IMR-90 (cell line): ENCODE measurements at regions not wholly inside any gene's neighbourhood (a gene's known extent, or its start where the extent isn't known, plus 50 kb on each side); places are given as distances from the start of the nearest gene placed in this dataset.

ENCODE experiments used
- ATAC-seq: fragments of 200-7000 bp; cut with Tn5 transposase; 2 replicates; pipeline ENCODE4 v1.9.1; 2020; ENCODE audit warnings: low read depth, mild to moderate bottlenecking, moderate library complexity
- BruUV-seq: library from RNA; stranded (reverse); fragments of 400-500 nt; replicated peaks from 2 replicates; lab custom pipeline; 2021; lab: Mats Ljungman, UMichigan
- CTCF ChIA-PET: fragments of 300-600 bp; formaldehyde crosslinking; extraction: SDS; loops from one replicate; lab custom pipeline; 2021; ENCODE audit warnings: antibody characterized with exemption; lab: Yijun Ruan, JAX
- POLR2A ChIA-PET: fragments of 300-600 bp; sonication (Branson Sonifier 250); formaldehyde crosslinking; loops from one replicate; lab custom pipeline; 2022; ENCODE audit warnings: antibody characterized with exemption; ENCODE audit not compliant: unreplicated experiment; lab: Charles Lee
- DNase-seq: peaks from one replicate; pipeline ENCODE4 v3.0.0; 2013
- H2AFZ ChIP-seq: replicated peaks from 2 replicates; pipeline ENCODE3; 2013; ENCODE audit warnings: low read length, mild to moderate bottlenecking; ENCODE audit not compliant: poor library complexity
- H2AK5ac ChIP-seq: 2 replicates; pipeline ENCODE4 v1.6.1; 2013; ENCODE audit warnings: low read depth, low read length, inconsistent platforms
- H2AK9ac ChIP-seq: replicated peaks from 2 replicates; pipeline ENCODE3; 2013; ENCODE audit warnings: mild to moderate bottlenecking, low read depth, low read length, moderate library complexity; ENCODE audit not compliant: poor library complexity
- H2BK120ac ChIP-seq: 2 replicates; pipeline ENCODE4 v1.6.1; 2013; ENCODE audit warnings: low read depth, low read length, inconsistent platforms
- H2BK15ac ChIP-seq: 3 replicates; pipeline ENCODE4 v1.6.1; 2013; ENCODE audit warnings: low read depth, low read length, inconsistent platforms
- H2BK20ac ChIP-seq: 2 replicates; pipeline ENCODE4 v1.6.1; 2013; ENCODE audit warnings: low read depth, mild to moderate bottlenecking, inconsistent platforms, low read length, moderate library complexity
- H2BK5ac ChIP-seq: 2 replicates; pipeline ENCODE4 v1.6.1; 2013; ENCODE audit warnings: mild to moderate bottlenecking, low read depth, low read length, inconsistent platforms; ENCODE audit not compliant: poor library complexity, severe bottlenecking
- H3K14ac ChIP-seq: replicated peaks from 2 replicates; pipeline ENCODE4 v1.6.1; 2013; ENCODE audit warnings: low read depth, low read length, inconsistent platforms
- H3K18ac ChIP-seq: 2 replicates; pipeline ENCODE4 v1.6.1; 2013; ENCODE audit warnings: low read depth, low read length, control low read depth
- H3K23ac ChIP-seq: 2 replicates; pipeline ENCODE4 v1.6.1; 2013; ENCODE audit warnings: low read depth, low read length, inconsistent platforms
- H3K27ac ChIP-seq: 2 replicates; pipeline ENCODE4 v1.5.1; 2013; ENCODE audit warnings: mild to moderate bottlenecking, control low read depth, low read length; ENCODE audit not compliant: insufficient read depth
- H3K27me3 ChIP-seq: 2 replicates; pipeline ENCODE4 v1.6.1; 2013; ENCODE audit warnings: low read length; ENCODE audit not compliant: control insufficient read depth, insufficient read depth
- H3K36me3 ChIP-seq: 2 replicates; pipeline ENCODE4 v1.6.1; 2013; ENCODE audit warnings: low read length, mixed read lengths; ENCODE audit not compliant: control insufficient read depth, insufficient read depth
- H3K4ac ChIP-seq: 2 replicates; pipeline ENCODE4 v1.6.1; 2013; ENCODE audit warnings: low read depth, low read length, inconsistent platforms
- H3K4me1 ChIP-seq: 2 replicates; pipeline ENCODE4 v1.6.1; 2013; ENCODE audit warnings: low read length, mixed read lengths; ENCODE audit not compliant: control insufficient read depth, insufficient read depth
- H3K4me2 ChIP-seq: 2 replicates; pipeline ENCODE4 v1.6.1; 2013; ENCODE audit warnings: low read depth, mild to moderate bottlenecking, control low read depth, low read length, moderate library complexity
- H3K4me3 ChIP-seq: 2 replicates; pipeline ENCODE4 v1.5.1; 2013; ENCODE audit warnings: low read depth, mild to moderate bottlenecking, control low read depth, low read length, moderate library complexity; ENCODE audit not compliant: insufficient read depth
- H3K56ac ChIP-seq: 2 replicates; pipeline ENCODE4 v1.6.1; 2013; ENCODE audit warnings: low read length, inconsistent platforms; ENCODE audit not compliant: insufficient read depth; ENCODE audit errors: extremely low read depth
- H3K79me1 ChIP-seq, 2 experiments: 2 replicates each; pipeline ENCODE4 v1.6.1; 2013; ENCODE audit warnings: low read length in 2 of 2, inconsistent platforms in 1 of 2, low read depth in 1 of 2
- H3K9ac ChIP-seq: 2 replicates; pipeline ENCODE4 v1.6.1; 2013; ENCODE audit warnings: low read depth, low read length, control low read depth
- H3K9me1 ChIP-seq: 2 replicates; pipeline ENCODE4 v1.6.1; 2013; ENCODE audit warnings: low read length, inconsistent platforms; ENCODE audit not compliant: insufficient read depth
- H3K9me3 ChIP-seq: 2 replicates; pipeline ENCODE4 v1.6.1; 2013; ENCODE audit warnings: low read length; ENCODE audit not compliant: control insufficient read depth, insufficient read depth
- H4K20me1 ChIP-seq: 2 replicates; pipeline ENCODE4 v1.6.1; 2013; ENCODE audit warnings: low read length, inconsistent platforms; ENCODE audit not compliant: insufficient read depth
- H4K5ac ChIP-seq: 2 replicates; pipeline ENCODE4 v1.6.1; 2013; ENCODE audit warnings: mild to moderate bottlenecking, low read depth, low read length, control low read depth
- H4K8ac ChIP-seq, 2 experiments: 2 replicates each; pipeline ENCODE4 v1.6.1; 2013; ENCODE audit warnings: low read depth in 2 of 2, low read length in 2 of 2, control low read depth in 1 of 2, inconsistent platforms in 1 of 2
- H4K91ac ChIP-seq: 2 replicates; pipeline ENCODE4 v1.6.1; 2013; ENCODE audit warnings: low read depth, low read length, inconsistent platforms; ENCODE audit not compliant: insufficient read depth
- BHLHE40 ChIP-seq: fragments of 150-350 bp; IDR thresholded peaks from 2 replicates; pipeline ENCODE4 v1.6.1; 2016; ENCODE audit warnings: mild to moderate bottlenecking, low read depth, low read length
- CHD1 ChIP-seq: IDR thresholded peaks from 2 replicates; pipeline ENCODE4 v1.6.1; 2012; ENCODE audit warnings: low read depth, low read length, improper control_type of control experiment
- ELK1 ChIP-seq: fragments of 150-350 bp; IDR thresholded peaks from 2 replicates; pipeline ENCODE4 v1.6.1; 2016; ENCODE audit warnings: low read depth, mild to moderate bottlenecking, low read length, moderate library complexity, borderline replicate concordance
- MAFK ChIP-seq: IDR thresholded peaks from 2 replicates; pipeline ENCODE4 v1.6.1; 2012; ENCODE audit warnings: low read depth, low read length, improper control_type of control experiment
- MXI1 ChIP-seq: IDR thresholded peaks from 2 replicates; pipeline ENCODE4 v1.6.1; 2012; ENCODE audit warnings: low read depth, mild to moderate bottlenecking, low read length, moderate library complexity, borderline replicate concordance
- NFE2L2 ChIP-seq: fragments of 150-350 bp; IDR thresholded peaks from 2 replicates; pipeline ENCODE4 v1.6.1; 2016; ENCODE audit warnings: low read depth, mild to moderate bottlenecking, low read length
- RAD21 ChIP-seq: IDR thresholded peaks from 2 replicates; pipeline ENCODE4 v1.6.1; 2012; ENCODE audit warnings: low read length, improper control_type of control experiment
- RCOR1 ChIP-seq: IDR thresholded peaks from 2 replicates; pipeline ENCODE4 v1.6.1; 2012; ENCODE audit warnings: mild to moderate bottlenecking, low read length, improper control_type of control experiment; ENCODE audit not compliant: insufficient replicate concordance
- RFX5 ChIP-seq: IDR thresholded peaks from 2 replicates; pipeline ENCODE4 v1.8.0; 2012; ENCODE audit warnings: low read depth, mild to moderate bottlenecking, low read length, moderate library complexity
- USF2 ChIP-seq: fragments of 150-350 bp; IDR thresholded peaks from 2 replicates; pipeline ENCODE4 v1.6.1; 2017; ENCODE audit warnings: mild to moderate bottlenecking, antibody characterized with exemption, low read length, low read depth
- WGBS, 2 experiments: methylation state at CpG; one replicate each; pipeline versions ENCODE4 v1.1.5 to v1.1.7; 2013; ENCODE audit warnings: missing lambda C conversion rate in 2 of 2; ENCODE audit not compliant: insufficient read length in 1 of 2; ENCODE audit errors: extremely low coverage in 2 of 2; 5-methylcytosine and 5-hydroxymethylcytosine counted together
- dilution Hi-C: fragments of 300-500 bp; cut with HindIII; formaldehyde crosslinking; loops from one replicate; pipeline ENCODE4 v1.14.3; 2018; ENCODE audit warnings: low sequenced_read_pairs; ENCODE audit not compliant: unreplicated experiment
- in situ Hi-C: fragments of 300-500 bp; cut with MboI; formaldehyde crosslinking; loops from 3 replicates; pipeline ENCODE4 v1.14.3; 2019; ENCODE audit warnings: low sequenced_read_pairs, inconsistent platforms, mixed read lengths
- intact Hi-C: fragments of 100-400 bp; cut with micrococcal nuclease; formaldehyde crosslinking; loops from 2 replicates; pipeline ENCODE4 v1.10.0; 2022
- TF ChIP-seq, protein P1 (sequence below): conservative IDR thresholded peaks from 2 replicates; pipeline ENCODE4 v1.5.1; 2012; ENCODE audit warnings: mild to moderate bottlenecking, low read depth, low read length, improper control_type of control experiment

- H3K4me1 ChIP-seq = peaks cover 10% of the 10 kb centered on the region
- DNase-seq = no peak
- H4K8ac ChIP-seq = no peak overlapping the region
- H2BK5ac ChIP-seq = no peak overlapping the region
- no peak overlapping the region for H3K9ac ChIP-seq
- ChIA-PET CTCF (interaction anchor here (0.6 kb wide), 1 partner anchor 9 kb away, joined by 3 read pairs; no protein-coding TSS in a partner anchor), POLR2A (no interaction called here)
- no peak overlapping the region for H3K18ac ChIP-seq
- no peak overlapping the region for H3K4ac ChIP-seq
- H3K9me1 ChIP-seq = peaks cover 7% of the 10 kb centered on the region; the same call in 1 of the 2 replicates
- H3K79me1 ChIP-seq = peaks cover 21 to 78% of the 10 kb centered on the region in 2 experiments
- no peaks in the 10 kb centered on the region for H3K9me3 ChIP-seq
- no peak overlapping the region for H3K4me3 ChIP-seq
- no peak overlapping the region for H2AK9ac ChIP-seq
- no peak overlapping the region for H3K27ac ChIP-seq
- peaks cover 45% of the 10 kb centered on the region for H4K20me1 ChIP-seq
- H4K91ac ChIP-seq = no peak overlapping the region
- H3K23ac ChIP-seq = no peak overlapping the region
- peaks cover 4% of the 10 kb centered on the region; the same call in 1 of the 2 replicates for H3K36me3 ChIP-seq
- H4K5ac ChIP-seq = no peak overlapping the region
- H3K56ac ChIP-seq = no peak overlapping the region
- in situ Hi-C loops = no loop called here
- BruUV-seq = no TSS peak
- ATAC-seq = no peak
- intact Hi-C loops = no loop called here
- H2BK120ac ChIP-seq = no peak overlapping the region
- dilution Hi-C loops = no loop called here
- TF ChIP-seq ELK1 = no peak
- no peak for TF ChIP-seq USF2
- TF ChIP-seq NFE2L2 = no peak
- TF ChIP-seq, protein P1, sequence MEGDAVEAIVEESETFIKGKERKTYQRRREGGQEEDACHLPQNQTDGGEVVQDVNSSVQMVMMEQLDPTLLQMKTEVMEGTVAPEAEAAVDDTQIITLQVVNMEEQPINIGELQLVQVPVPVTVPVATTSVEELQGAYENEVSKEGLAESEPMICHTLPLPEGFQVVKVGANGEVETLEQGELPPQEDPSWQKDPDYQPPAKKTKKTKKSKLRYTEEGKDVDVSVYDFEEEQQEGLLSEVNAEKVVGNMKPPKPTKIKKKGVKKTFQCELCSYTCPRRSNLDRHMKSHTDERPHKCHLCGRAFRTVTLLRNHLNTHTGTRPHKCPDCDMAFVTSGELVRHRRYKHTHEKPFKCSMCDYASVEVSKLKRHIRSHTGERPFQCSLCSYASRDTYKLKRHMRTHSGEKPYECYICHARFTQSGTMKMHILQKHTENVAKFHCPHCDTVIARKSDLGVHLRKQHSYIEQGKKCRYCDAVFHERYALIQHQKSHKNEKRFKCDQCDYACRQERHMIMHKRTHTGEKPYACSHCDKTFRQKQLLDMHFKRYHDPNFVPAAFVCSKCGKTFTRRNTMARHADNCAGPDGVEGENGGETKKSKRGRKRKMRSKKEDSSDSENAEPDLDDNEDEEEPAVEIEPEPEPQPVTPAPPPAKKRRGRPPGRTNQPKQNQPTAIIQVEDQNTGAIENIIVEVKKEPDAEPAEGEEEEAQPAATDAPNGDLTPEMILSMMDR = no peak
- TF ChIP-seq CHD1 = no peak
- TF ChIP-seq RCOR1 = no peak
- TF ChIP-seq MAFK = no peak
- no peak for TF ChIP-seq RFX5
- TF ChIP-seq RAD21 = no peak
- no peak for TF ChIP-seq MXI1
- no peak for TF ChIP-seq BHLHE40
- H3K27me3 ChIP-seq = no peaks in the 10 kb centered on the region
- H3K4me2 ChIP-seq = no peak overlapping the region
- H3K14ac ChIP-seq = no peak overlapping the region
- H2BK20ac ChIP-seq = no peak overlapping the region
- no peak overlapping the region for H2AFZ ChIP-seq
- no CpG with 5 or more reads among the region's 1 CpG for WGBS, 2 experiments
- no peak overlapping the region for H2AK5ac ChIP-seq
- no peak overlapping the region for H2BK15ac ChIP-seq
Measured at GRCh38 chr1:39124282-39124681, 80.2 kb upstream of the MACF1 start.
